ENCODE measurements at regions not wholly inside any gene's neighbourhood (a gene's known extent, or its start where the extent isn't known, plus 50 kb on each side); places are given as distances from the start of the nearest gene placed in this dataset.

DNA sequence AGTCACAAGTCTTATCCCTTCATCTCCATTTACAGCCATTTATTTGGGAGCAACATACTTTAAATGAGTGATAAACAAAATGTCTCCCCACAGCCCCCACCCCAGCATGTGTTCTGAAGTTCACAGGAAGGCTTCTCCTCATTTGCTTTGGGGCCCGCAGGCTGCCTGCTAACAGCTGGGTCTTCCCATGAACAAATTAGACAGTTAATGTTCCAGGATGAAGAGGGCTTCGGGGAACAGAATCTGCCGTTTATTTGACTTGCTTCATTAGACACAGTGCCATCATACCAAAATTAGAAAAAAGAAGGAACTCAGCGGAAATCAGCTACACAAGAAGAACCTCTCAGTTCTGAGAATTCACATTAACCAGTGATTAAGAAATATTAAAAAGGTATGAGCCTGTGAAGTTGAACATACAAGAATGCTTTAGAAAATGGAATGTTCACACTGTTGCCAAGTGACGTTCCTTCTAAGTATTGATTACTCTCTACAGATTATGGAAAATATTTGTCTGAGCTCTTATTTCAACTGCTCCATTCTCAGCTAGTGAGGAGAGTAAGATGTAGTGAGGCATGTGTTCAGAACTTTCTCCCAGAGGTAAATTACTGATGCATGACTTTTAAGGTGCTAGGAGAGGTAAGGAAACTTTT is 107.5 kb upstream of the THBS1 start:
- no peaks in the 10 kb centered on the region for H3K36me3 ChIP-seq (ENCODE audit: control insufficient read depth, insufficient read depth, low read length)
- no peak overlapping the region for H3K27ac ChIP-seq (ENCODE audit: insufficient read depth, low read depth, low read length, poor library complexity, severe bottlenecking)
- no peak overlapping the region for H3K4me3 ChIP-seq (ENCODE audit: insufficient read depth, low read depth, low read length)

DNA sequence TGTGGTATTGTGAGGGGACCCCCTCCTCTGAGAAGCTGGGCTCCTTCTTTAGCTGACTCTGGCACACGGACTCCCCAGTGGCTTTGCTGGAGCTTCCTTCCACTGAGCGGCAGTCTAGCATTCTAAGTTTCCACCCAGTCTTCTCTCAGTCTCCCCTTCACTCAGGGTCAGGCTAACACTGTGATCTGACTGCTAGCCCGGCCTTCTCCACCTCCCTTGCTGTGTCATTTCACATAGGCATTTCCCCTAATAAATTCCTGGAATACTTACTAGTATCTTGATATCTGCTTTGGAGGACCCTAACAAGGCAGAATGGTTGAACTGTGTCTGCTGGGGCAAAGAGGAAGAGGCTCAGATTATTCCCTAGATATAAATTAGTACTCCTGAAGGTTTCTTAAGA is 106.2 kb upstream of the THBS1 start:
- Histone ChIP-seq H3K27ac (ENCODE audit: insufficient read depth, low read depth, low read length, poor library complexity, severe bottlenecking) (no peak overlapping the region), H3K4me1 (ENCODE audit: control insufficient read depth, insufficient read depth, low read length) (no peaks in the 10 kb centered on the region), H3K27me3 (ENCODE audit: control insufficient read depth, insufficient read depth, low read length, poor library complexity, severe bottlenecking) (no peaks in the 10 kb centered on the region), H3K9me3 (ENCODE audit: control insufficient read depth, low read length) (no peaks in the 10 kb centered on the region), H3K4me3 (ENCODE audit: insufficient read depth, low read depth, low read length) (no peak overlapping the region), H3K36me3 (ENCODE audit: control insufficient read depth, insufficient read depth, low read length) (no peaks in the 10 kb centered on the region)
- 86 to 90% methylated on average over 3 of the region's 3 CpGs for WGBS, 2 experiments

More for the DNA sequence above, 107.5 kb upstream of the THBS1 start:
- Histone ChIP-seq H3K27me3 (ENCODE audit: control insufficient read depth, insufficient read depth, low read length, poor library complexity, severe bottlenecking) (no peaks in the 10 kb centered on the region), H3K9me3 (ENCODE audit: control insufficient read depth, low read length) (no peaks in the 10 kb centered on the region), H3K4me1 (ENCODE audit: control insufficient read depth, insufficient read depth, low read length) (no peaks in the 10 kb centered on the region)
- 92 to 95% methylated on average over 5 of the region's 5 CpGs for WGBS, 2 experiments

DNA sequence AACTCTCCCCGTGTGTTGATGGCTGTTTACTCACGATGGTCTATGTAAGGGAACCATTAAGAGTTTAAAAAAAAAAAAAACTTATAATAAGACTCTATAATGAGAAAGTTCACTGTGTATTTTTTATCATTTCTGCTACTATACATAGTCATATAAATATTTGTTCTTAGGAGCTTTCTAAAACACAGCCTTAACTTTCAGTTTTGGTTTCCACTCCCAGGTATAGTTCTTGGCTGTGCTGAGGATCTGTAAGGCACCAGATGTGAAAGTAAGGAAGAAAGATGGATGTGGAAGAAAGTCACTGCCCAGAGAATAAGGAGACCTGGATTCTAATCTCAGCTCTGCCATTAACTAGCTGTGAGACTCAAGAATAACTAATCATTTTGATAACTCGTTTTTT is 101.9 kb upstream of the THBS1 start:
- 89 to 90% methylated on average over 1 of the region's 3 CpGs for WGBS, 2 experiments
- H3K36me3 ChIP-seq (ENCODE audit: control insufficient read depth, insufficient read depth, low read length), result no peaks in the 10 kb centered on the region

DNA sequence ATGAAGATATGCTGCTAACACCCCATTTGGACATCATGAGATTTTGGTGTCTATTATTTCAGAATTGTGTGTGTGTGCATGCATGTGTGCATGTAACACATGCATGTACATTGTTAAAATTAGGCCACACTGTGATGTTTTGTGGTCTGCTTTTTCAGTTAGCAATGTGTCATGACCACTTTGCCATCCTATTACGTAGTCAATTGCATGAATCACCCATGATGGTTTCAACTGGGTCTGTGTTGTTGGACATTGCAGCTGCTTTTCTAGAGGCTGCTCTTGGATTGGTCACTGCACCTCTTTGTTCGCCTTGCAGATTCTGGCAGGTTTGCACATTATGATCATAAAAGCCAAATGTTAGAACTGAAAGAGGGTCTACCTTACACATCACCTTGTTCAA is 101.0 kb upstream of the THBS1 start:
- Histone ChIP-seq H3K27me3 (ENCODE audit: control insufficient read depth, insufficient read depth, low read length, poor library complexity, severe bottlenecking) (no peaks in the 10 kb centered on the region), H3K9me3 (ENCODE audit: control insufficient read depth, low read length) (no peaks in the 10 kb centered on the region), H3K27ac (ENCODE audit: insufficient read depth, low read depth, low read length, poor library complexity, severe bottlenecking) (no peak overlapping the region), H3K4me3 (ENCODE audit: insufficient read depth, low read depth, low read length) (no peak overlapping the region), H3K36me3 (ENCODE audit: control insufficient read depth, insufficient read depth, low read length) (no peaks in the 10 kb centered on the region), H3K4me1 (ENCODE audit: control insufficient read depth, insufficient read depth, low read length) (no peaks in the 10 kb centered on the region)
- 97% methylated on average over 2 of the region's 2 CpGs for WGBS, 2 experiments

More for the DNA sequence above, 101.9 kb upstream of the THBS1 start:
- Histone ChIP-seq H3K27ac (ENCODE audit: insufficient read depth, low read depth, low read length, poor library complexity, severe bottlenecking) (no peak overlapping the region), H3K4me1 (ENCODE audit: control insufficient read depth, insufficient read depth, low read length) (no peaks in the 10 kb centered on the region), H3K27me3 (ENCODE audit: control insufficient read depth, insufficient read depth, low read length, poor library complexity, severe bottlenecking) (no peaks in the 10 kb centered on the region), H3K9me3 (ENCODE audit: control insufficient read depth, low read length) (no peaks in the 10 kb centered on the region), H3K4me3 (ENCODE audit: insufficient read depth, low read depth, low read length) (no peak overlapping the region)

DNA sequence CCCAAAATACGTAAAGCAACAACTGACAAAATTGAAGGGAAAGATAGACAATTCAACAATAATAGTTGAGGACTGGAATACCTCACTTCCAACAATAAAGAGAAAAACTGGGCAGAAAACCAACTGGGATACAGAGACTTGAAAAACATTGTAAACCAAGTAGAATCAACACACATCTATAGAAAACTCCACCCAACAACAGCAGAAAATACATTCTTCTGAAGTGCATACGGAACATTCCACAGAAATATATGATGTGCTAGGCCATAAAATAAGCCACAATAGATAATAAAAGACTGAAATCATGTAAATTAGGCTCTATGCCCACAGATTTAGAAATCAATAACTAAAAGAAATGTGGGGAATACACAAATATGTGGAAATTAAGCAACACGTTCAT is 98.4 kb upstream of the THBS1 start:
- Histone ChIP-seq H3K27me3 (ENCODE audit: control insufficient read depth, insufficient read depth, low read length, poor library complexity, severe bottlenecking) (no peaks in the 10 kb centered on the region), H3K9me3 (ENCODE audit: control insufficient read depth, low read length) (no peaks in the 10 kb centered on the region), H3K4me1 (ENCODE audit: control insufficient read depth, insufficient read depth, low read length) (no peaks in the 10 kb centered on the region), H3K4me3 (ENCODE audit: insufficient read depth, low read depth, low read length) (no peak overlapping the region), H3K27ac (ENCODE audit: insufficient read depth, low read depth, low read length, poor library complexity, severe bottlenecking) (no peak overlapping the region), H3K36me3 (ENCODE audit: control insufficient read depth, insufficient read depth, low read length) (no peaks in the 10 kb centered on the region)
- WGBS, 2 experiments, result 83 to 100% methylated on average over 1 to 2 of the region's 3 CpGs

DNA sequence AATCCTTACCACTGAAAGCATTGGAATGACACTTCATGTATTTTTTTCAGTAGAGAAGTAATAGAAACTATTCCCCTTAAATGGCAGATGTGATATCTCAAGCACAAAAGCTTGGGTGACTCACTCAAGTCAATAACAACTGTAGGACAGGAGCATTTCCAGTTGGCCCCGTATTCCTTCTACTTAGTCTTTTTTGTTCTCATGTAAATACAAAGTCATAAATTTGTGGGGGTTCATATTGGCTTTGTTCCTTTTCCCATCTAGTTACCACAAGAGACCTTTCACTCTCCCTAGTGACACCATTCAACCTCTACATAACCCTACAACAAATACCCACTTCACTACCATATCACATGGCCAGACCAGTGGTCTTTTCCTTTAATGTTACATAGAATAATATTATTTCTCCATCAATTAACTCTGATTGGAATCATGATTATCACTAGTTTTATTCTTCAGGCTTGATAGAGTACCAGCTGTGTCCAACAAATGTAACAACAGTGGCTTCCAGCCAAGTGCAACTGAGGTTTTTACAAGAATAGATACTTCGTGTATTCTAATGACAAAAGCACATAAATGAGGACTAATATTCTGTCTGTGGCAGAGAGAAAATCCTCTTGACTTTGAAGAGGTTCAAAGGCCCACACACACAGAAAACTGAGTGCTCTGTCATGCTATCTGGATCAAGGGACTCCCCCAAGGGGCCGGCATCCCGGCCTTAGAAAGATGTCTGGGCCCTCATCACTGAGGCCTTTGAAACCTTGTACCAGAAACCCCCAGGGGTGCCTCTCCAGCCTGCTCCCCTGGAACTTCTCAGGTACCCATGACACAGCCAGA is 94.0 kb upstream of the THBS1 start:
- Histone ChIP-seq H3K9me3 (ENCODE audit: control insufficient read depth, low read length) (no peaks in the 10 kb centered on the region), H3K27ac (ENCODE audit: insufficient read depth, low read depth, low read length, poor library complexity, severe bottlenecking) (no peak overlapping the region), H3K36me3 (ENCODE audit: control insufficient read depth, insufficient read depth, low read length) (no peaks in the 10 kb centered on the region), H3K4me3 (ENCODE audit: insufficient read depth, low read depth, low read length) (no peak overlapping the region), H3K27me3 (ENCODE audit: control insufficient read depth, insufficient read depth, low read length, poor library complexity, severe bottlenecking) (no peaks in the 10 kb centered on the region), H3K4me1 (ENCODE audit: control insufficient read depth, insufficient read depth, low read length) (no peaks in the 10 kb centered on the region)
- WGBS, 2 experiments, result 93 to 98% methylated on average over 3 to 4 of the region's 4 CpGs

DNA sequence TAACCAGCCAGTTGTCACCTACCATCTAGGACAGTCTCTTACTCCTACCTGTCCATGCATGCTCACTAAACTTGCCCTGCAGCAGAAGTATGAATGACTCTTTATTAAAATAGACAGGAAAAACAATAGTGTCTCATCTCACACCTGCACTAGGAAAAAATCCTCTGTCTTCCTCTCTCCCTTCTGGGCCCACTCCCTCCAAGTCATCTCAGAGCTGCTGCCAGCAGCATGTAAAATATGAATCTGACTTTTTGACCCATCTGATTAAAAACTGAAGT is 93.5 kb upstream of the THBS1 start:
- Histone ChIP-seq H3K36me3 (ENCODE audit: control insufficient read depth, insufficient read depth, low read length) (no peaks in the 10 kb centered on the region), H3K4me3 (ENCODE audit: insufficient read depth, low read depth, low read length) (no peak overlapping the region), H3K27me3 (ENCODE audit: control insufficient read depth, insufficient read depth, low read length, poor library complexity, severe bottlenecking) (no peaks in the 10 kb centered on the region), H3K27ac (ENCODE audit: insufficient read depth, low read depth, low read length, poor library complexity, severe bottlenecking) (no peak overlapping the region), H3K4me1 (ENCODE audit: control insufficient read depth, insufficient read depth, low read length) (no peaks in the 10 kb centered on the region), H3K9me3 (ENCODE audit: control insufficient read depth, low read length) (no peaks in the 10 kb centered on the region)

DNA sequence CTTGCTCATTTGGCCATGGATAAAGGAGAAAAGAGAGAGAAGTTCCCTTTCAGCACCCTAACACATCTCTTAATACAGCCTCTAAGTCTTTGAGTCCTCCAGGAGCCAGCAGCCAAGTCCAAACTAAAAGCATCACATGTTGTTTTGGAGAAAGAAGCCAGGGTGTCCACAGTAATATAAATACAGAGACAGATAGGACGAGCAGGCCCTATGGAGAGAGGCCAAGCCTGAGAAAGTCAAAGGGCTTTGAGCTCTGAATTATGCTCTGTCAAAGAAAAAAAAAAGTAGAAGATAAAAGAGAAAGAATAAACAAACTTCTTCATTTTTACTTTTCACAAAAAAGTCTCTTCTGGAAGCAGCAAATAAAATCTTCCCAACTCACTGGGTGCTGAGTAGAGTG is 92.4 kb upstream of the THBS1 start:
- peak overlapping the region; percentile 11 for H3K27ac ChIP-seq (ENCODE audit: insufficient read depth, low read depth, low read length, poor library complexity, severe bottlenecking)
- no peaks in the 10 kb centered on the region for H3K9me3 ChIP-seq (ENCODE audit: control insufficient read depth, low read length)
- no peaks in the 10 kb centered on the region for H3K27me3 ChIP-seq (ENCODE audit: control insufficient read depth, insufficient read depth, low read length, poor library complexity, severe bottlenecking)
- H3K4me3 ChIP-seq (ENCODE audit: insufficient read depth, low read depth, low read length), result no peak overlapping the region
- no peaks in the 10 kb centered on the region for H3K4me1 ChIP-seq (ENCODE audit: control insufficient read depth, insufficient read depth, low read length)
- H3K36me3 ChIP-seq (ENCODE audit: control insufficient read depth, insufficient read depth, low read length), result no peaks in the 10 kb centered on the region
- 80 to 83% methylated on average over 1 of the region's 1 CpG for WGBS, 2 experiments

DNA sequence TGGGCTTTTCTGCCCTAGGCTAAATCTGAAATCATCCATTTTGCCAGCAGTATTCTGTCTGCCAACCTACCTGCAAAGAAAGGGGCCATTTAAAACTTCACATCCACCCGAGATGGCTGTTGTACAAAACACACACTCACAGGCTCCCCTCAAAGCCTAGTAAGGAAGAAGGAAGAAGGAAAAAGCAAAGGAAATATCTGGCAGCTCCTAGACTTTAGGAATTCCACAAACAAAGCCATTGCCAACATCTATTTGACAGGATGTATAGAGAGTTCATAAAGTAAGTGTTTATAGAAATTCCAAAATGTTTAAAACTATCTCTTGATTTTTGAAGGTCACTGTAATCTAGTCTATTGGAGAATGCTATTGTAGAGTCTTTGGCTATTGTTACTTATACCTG is 91.9 kb upstream of the THBS1 start:
- H3K27me3 ChIP-seq (ENCODE audit: control insufficient read depth, insufficient read depth, low read length, poor library complexity, severe bottlenecking), result no peaks in the 10 kb centered on the region
- 79% methylated on average over 1 of the region's 1 CpG; no CpG with 5 or more reads in 1 of the 2 experiments for WGBS, 2 experiments
- no peak overlapping the region for H3K27ac ChIP-seq (ENCODE audit: insufficient read depth, low read depth, low read length, poor library complexity, severe bottlenecking)

DNA sequence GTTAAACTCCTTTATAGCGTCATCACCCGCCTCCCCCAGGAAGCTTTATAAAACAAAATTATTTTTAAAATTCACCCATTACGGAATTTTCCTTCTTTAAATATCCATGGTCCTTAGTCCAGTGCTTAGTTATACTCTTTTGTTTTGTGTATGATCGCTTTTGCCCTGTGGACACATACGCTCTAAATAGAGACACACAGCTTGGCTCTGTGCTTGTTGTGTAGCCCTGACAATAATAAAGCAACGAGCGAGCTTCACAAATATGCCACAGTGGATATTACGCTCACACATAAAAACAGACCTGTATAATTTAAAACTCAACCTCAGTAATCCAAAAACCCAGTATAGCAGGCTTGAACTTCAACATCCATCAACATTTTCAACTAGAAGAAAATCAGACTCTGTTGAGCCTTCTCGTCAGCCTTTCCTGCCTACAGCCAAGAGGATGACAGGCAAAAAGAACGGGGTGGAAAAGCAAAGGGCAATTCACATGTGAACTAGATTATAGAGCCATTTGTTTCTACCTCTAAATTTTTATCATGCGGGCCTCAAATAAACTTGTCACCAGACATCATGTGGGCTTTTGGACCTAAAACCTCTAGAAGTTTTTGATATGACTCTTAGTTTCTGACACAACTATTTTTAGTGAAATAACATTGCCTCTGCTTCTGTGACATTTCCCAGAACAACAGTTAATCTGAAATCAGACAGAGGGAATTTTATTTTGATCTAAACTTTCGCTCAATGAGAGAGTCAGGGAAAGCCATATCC is 89.6 kb upstream of the THBS1 start:
- H3K27ac ChIP-seq (ENCODE audit: insufficient read depth, low read depth, low read length, poor library complexity, severe bottlenecking), result no peak overlapping the region
- WGBS, 2 experiments, result 94 to 96% methylated on average over 12 of the region's 12 CpGs
- no peaks in the 10 kb centered on the region for H3K9me3 ChIP-seq (ENCODE audit: control insufficient read depth, low read length)
- H3K4me3 ChIP-seq (ENCODE audit: insufficient read depth, low read depth, low read length), result no peak overlapping the region
- H3K4me1 ChIP-seq (ENCODE audit: control insufficient read depth, insufficient read depth, low read length), result no peaks in the 10 kb centered on the region
- H3K36me3 ChIP-seq (ENCODE audit: control insufficient read depth, insufficient read depth, low read length), result no peaks in the 10 kb centered on the region
- no peaks in the 10 kb centered on the region for H3K27me3 ChIP-seq (ENCODE audit: control insufficient read depth, insufficient read depth, low read length, poor library complexity, severe bottlenecking)

More for the DNA sequence above, 91.9 kb upstream of the THBS1 start:
- Histone ChIP-seq H3K4me3 (ENCODE audit: insufficient read depth, low read depth, low read length) (no peak overlapping the region), H3K4me1 (ENCODE audit: control insufficient read depth, insufficient read depth, low read length) (no peaks in the 10 kb centered on the region), H3K9me3 (ENCODE audit: control insufficient read depth, low read length) (no peaks in the 10 kb centered on the region), H3K36me3 (ENCODE audit: control insufficient read depth, insufficient read depth, low read length) (no peaks in the 10 kb centered on the region)
